ENCODE measurements at regions not wholly inside any gene's neighbourhood (a gene's known extent, or its start where the extent isn't known, plus 50 kb on each side); places are given as distances from the start of the nearest gene placed in this dataset.

DNA sequence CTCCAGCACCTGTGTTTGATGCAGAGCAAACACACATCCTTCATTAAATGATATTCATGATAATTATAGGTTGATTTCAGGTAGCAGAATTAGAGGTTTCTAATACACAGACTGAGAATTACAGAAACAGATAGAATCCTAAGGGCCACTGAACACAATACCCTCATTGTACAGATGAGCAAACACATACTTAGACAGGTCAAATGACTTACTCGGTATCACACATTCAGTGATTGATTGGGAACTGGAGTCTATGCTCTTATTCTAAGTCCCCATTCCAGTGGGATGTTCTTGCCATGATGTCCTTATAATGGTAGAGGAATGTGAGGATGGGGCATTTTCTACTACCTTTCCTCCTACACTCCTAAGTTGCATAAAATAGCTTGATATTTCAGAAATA is 70.8 kb downstream of the DCAF8L1 start (continued):
- TF ChIP-seq, protein P1, sequence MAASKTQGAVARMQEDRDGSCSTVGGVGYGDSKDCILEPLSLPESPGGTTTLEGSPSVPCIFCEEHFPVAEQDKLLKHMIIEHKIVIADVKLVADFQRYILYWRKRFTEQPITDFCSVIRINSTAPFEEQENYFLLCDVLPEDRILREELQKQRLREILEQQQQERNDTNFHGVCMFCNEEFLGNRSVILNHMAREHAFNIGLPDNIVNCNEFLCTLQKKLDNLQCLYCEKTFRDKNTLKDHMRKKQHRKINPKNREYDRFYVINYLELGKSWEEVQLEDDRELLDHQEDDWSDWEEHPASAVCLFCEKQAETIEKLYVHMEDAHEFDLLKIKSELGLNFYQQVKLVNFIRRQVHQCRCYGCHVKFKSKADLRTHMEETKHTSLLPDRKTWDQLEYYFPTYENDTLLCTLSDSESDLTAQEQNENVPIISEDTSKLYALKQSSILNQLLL (CRISPR knock-in tag; IDR thresholded peaks at IDR 0.05; ENCODE audit: borderline replicate concordance), result no peak
- TF ChIP-seq CAMTA2 (CRISPR knock-in tag; conservative IDR thresholded peaks at IDR 0.05) (no peak), E2F3 (CRISPR knock-in tag; IDR thresholded peaks at IDR 0.05) (no peak), XRCC3 (IDR thresholded peaks at IDR 0.05) (no peak), ZNF133 (CRISPR knock-in tag; IDR thresholded peaks at IDR 0.05) (no peak), ZNF778 (CRISPR knock-in tag; IDR thresholded peaks at IDR 0.05) (no peak)

DNA sequence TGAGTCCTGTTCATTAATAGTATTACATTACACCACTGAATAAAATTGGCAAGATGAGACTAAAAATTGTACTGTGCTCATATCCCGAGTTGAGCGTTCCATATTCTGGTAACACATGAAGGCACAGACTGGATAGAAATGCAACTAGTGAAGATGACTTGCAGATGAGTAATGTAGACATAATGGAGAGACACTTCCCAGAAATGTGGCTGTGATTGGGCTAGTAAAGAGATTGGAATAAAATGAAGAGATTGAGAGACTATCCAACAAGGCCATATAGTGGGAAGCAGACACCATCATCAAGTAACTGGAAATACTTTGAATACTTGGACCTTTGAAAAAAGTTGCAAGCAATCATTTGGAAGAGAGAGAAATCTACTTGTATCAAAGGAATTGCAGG is 77.3 kb downstream of the DCAF8L1 start:
- DNase-seq (ENCODE audit: extremely low read depth in 1 of 4, low spot score in 3 of 4) (no peak), ATAC-seq (no peak), FAIRE-seq (no peak)
- H3K36me3 ChIP-seq (ENCODE audit: control insufficient read depth, insufficient read depth, low read length), result no peaks in the 10 kb centered on the region
- in situ Hi-C loops (cut with MboI) (no loop called here), intact Hi-C loops (cut with micrococcal nuclease) (no loop called here)
- no peak overlapping the region for H3K4me2 ChIP-seq (ENCODE audit: insufficient read depth, low read length)
- no peak overlapping the region for H2AFZ ChIP-seq (ENCODE audit: low read depth, low read length)
- H3K79me2 ChIP-seq (ENCODE audit: control insufficient read depth, insufficient read depth, low read length), result no peaks in the 10 kb centered on the region
- TF ChIP-seq SREBF2 (CRISPR knock-in tag; IDR thresholded peaks at IDR 0.05) (no peak), ZNF79 (CRISPR knock-in tag; IDR thresholded peaks at IDR 0.05; ENCODE audit: low read depth) (no peak), MEF2D (tag; conservative IDR thresholded peaks at IDR 0.05; ENCODE audit: low read depth) (no peak), RBM22 (IDR thresholded peaks at IDR 0.05; ENCODE audit: low read depth, low read length, poor library complexity, severe bottlenecking) (no peak), ZC3H8 (IDR thresholded peaks at IDR 0.05) (no peak)
- no peak overlapping the region for H3K27ac ChIP-seq (ENCODE audit: extremely low read depth, low read depth, low read length)
- H3K27me3 ChIP-seq (ENCODE audit: control insufficient read depth in 2 of 2, insufficient read depth in 2 of 2, low read length in 2 of 2), result no peaks in the 10 kb centered on the region
- no peaks in the 10 kb centered on the region for H3K4me1 ChIP-seq (replicated peaks in 1 of 2; ENCODE audit: control insufficient read depth in 2 of 2, insufficient read depth in 2 of 2, low read length in 2 of 2)
- no peaks in the 10 kb centered on the region for H4K20me1 ChIP-seq (replicated peaks; ENCODE audit: control insufficient read depth, insufficient read depth, low read length)
- H3K9me3 ChIP-seq (replicated peaks; ENCODE audit: control insufficient read depth, insufficient read depth, low read depth, low read length), result no peaks in the 10 kb centered on the region
- no peak overlapping the region for H3K4me3 ChIP-seq
- no peak overlapping the region for H3K9ac ChIP-seq (ENCODE audit: insufficient read depth in 1 of 2, low read depth in 2 of 2, low read length in 2 of 2)
- no TSS peak for BruUV-seq (replicated peaks)
- POLR2A ChIA-PET, result no interaction called here
- H3K9me1 ChIP-seq (ENCODE audit: control insufficient read depth, insufficient read depth, low read length), result no peaks in the 10 kb centered on the region
- CTCF ChIA-PET (ENCODE audit: low intra/inter-chr PET ratio), result no interaction called here
- 0% methylated on average over 2 of the region's 2 CpGs for WGBS (ENCODE audit: insufficient coverage, low coverage, missing lambda C conversion rate)

All from K562 (cell line).